Inflammatory macrophage (primary cell): ENCODE measurements at regions not wholly inside any gene's neighbourhood (a gene's known extent, or its start where the extent isn't known, plus 50 kb on each side); places are given as distances from the start of the nearest gene placed in this dataset.
"Not testable (repeated sequence)": the region's sequence is repeated elsewhere in the genome, so short reads cannot be mapped to it uniquely, and the experiment has no call there.

Experiments
- DNase-seq, 2 donors: peaks; one replicate each; pipeline ENCODE4 v3.0.0-alpha.2; 2020 to 2022

DNA sequence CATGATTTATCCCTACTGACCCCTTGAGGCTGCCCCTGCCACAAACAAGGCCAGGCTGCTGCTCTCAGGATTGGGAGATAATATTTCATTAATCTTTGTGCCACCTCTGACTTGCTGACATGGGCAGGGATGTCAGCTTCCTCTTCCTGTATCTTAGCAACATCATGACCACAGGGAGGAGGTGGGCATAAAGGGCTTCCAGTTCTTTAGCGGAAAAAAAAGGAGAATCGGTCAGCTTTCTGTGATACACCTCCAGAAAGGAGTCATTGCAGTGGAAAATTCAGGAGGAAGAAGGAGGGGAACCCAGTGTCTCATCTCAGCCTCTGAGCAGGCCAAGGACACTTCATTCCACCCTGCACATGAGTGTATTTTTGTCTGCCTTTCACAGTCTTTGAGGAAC is 206.8 kb upstream of the SDK2 start:
- peak; percentile 33 to 40 for DNase-seq

DNA sequence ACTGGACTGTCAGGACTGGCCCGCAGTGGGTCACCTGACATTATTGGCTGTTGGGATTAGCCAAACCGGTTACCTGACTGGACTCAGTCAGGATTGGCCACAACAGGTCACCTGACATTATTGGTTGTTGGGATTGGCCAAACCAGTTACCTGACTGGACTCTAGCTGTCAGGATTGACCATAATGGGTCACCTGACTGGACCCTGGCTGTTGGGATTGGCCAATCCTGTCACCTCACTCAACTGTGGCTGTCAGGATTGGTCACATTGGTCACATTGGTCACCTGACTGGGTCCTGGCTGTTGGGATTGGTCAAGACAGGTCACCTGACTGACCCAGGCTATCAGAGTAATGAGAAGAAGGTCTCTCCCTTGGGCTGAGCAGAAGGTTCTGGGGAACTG is 207.7 kb upstream of the SDK2 start:
- DNase-seq: no peak

DNA sequence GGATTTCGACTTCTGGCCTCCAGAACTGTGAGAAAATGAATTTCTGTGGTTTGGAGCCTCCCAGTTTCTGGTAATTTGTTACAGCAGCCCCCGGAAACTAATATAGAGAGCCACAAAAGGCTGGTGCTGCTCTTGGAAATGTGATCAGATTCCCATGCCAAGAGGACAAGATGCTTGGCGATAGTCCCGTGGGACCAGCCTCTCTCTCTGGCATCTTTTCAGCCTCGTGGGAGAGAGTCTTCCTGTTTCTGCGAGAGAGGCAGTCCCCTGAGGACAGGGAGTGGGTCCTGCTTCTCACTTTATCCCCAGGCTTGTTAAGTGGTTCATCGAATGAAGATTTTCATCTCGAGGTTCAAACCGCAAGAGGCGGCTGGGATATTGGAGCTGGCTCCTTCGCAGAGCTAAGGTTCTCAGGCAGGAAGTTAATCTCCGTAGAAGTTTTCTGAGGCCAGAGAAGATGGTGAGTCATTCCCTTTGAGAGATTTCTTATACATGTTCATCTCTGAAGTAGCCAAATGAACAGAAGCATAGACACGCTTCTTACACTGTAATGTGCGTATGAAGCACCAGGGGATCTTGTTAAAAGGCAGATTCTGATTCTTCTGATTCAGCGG is 211.6 kb upstream of the SDK2 start:
- DNase-seq: no peak

DNA sequence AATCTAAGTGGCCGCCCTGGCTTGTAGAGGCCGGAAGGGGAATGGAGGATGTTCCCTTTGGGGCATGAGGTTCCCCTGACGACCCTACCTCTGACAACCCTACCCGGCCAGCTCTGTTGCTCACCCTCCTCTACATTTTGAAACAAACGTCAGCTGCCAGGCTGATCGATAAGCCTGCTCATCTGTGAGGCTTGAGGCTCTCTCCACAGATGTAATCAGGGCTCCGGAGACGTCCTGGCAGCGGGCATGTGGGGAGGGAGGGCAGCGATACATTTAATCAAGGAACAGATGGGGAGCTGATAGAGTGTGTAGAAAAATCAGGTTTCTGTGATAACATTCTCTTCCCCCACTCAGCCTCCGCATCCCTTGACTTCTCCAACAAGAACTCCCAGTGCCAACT is 212.3 kb upstream of the SDK2 start:
- DNase-seq: no peak

DNA sequence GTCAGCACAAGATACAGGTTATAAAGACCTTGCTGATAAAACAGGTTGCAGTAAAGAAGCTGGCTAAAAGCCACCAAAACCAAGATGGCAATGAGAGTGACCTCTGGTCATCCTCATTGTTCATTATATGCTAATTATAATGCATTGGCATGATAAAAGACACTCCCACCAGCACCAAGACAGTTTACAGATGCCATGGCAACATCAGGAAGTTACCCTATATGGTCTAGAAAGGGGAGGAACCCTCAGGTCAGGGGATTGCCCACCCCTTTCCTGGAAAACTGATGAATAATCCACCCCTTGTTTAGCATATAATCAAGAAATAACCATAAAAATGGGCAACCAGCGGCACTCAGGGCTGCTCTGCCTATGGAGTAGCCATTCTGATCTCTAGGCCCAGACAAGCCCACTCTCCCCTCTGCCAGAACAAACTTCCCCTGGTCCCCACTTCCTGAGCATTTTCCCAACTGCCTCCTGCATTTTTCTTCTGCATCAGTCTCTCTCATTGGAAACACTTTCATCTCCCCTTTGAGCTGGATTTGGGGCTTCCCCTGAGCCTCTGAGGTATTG is 215.3 kb upstream of the SDK2 start:
- not testable (repeated sequence) for DNase-seq

DNA sequence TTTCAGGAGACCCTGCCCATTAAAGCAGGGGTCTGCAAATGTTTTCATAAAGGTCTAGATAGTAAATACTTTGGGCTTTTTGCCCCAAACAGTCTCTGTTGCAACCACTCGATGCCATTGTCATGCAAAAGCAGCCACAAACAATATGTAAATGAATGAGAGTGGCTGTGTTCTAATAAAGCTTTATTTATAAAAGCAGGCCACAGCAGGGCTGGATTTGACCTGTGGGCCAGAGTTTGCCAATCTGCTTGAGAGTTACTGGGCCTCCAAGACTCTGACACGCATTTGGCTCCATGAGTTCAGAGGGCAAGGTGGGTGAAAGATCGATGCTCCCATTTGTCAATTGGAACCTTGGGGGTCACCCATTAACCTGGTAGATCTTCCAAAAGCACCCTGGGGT is 217.3 kb upstream of the SDK2 start:
- DNase-seq: no peak

DNA sequence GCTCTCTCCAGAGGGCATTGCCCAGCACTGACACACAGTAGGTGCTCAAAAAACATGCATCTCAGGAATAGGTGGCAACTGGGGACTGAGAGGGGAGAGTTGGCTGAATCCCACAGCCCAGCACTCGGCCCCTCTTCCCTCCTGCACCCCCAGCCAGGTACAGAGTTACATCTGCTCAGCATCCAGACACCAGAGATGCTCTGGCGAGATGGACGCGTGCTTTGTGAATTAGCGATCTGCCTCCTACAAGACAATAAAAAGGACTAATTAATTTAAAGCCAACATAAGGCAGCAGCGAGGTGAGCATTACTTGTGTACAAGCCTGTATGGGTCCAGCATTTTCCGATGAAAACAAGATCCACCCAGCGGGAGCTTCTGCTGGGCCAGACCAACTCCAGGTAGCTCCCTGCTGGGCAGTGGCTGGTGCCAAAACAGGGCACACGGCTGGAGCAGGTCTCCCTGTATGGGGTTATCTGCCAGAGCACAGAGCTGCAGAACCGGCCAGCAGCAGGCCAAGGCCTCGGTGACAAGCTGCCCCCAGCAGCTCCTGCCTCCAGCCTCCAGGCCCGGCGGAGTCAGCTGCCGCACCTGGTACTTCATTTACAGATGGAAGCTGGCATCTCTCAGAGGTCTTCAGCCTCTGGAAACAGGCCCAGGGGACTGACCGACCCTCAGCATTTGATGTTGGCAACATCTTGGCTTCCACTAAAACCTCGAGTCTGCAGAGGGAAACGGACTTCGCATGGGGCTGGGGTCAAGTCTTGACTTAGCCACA is 219.7 kb upstream of the SDK2 start:
- DNase-seq: no peak

DNA sequence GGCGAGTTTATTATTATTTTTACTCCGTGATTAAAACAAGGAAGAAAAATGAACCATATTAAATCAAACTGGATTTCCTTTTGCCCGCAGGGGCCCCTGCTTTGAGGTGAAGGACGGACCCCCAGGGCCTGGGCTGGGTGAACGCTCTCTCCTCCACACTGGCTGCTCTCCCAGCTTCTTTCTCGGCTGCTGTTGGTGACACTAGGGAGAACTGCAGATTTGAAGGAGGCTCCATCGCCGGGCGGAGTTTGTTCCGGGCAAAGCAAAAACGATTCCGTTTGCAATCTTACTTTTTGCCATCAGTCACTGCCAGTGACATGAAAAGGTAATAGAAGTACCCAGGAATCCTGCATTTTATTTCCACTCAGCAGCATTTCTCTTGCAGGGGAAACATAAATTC is 221.6 kb upstream of the SDK2 start:
- DNase-seq: no peak

DNA sequence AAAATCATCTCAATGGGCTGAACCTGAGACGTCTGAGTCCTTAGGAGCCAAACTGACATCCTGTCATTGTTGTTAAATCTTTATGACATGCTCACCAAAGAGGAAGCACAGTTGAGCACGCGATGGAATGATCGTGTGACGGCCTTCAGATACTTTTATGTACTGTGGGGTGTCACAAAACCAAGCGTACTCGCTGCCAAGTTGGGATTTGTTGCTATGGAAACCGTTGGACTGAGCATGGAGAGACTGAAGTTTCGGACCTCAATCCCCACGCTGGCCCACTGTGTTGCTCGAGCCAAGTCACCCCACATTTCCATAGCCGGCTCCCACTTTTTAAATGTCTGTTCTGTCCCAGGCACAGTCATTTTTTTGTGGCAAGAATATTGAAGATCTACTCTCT is 222.8 kb upstream of the SDK2 start:
- DNase-seq: no peak

DNA sequence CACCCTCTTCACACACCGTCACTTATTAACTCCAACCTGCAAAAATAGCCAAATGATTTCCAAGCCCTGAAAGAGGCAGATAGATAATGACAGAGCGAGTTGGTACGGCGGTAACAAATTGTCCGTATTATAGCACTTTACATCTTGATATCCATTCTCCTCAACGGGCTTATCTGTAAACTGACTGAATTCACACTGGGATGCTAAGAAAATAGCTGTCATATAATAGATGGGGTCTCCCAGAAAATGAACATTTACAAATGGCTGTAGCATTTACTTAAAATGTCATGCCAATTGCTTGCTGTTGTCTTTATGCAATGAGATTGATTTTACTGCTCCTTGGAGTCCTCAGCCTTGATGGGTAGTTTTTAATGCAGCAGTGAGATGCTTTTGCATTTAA is 225.8 kb upstream of the SDK2 start:
- no peak for DNase-seq

DNA sequence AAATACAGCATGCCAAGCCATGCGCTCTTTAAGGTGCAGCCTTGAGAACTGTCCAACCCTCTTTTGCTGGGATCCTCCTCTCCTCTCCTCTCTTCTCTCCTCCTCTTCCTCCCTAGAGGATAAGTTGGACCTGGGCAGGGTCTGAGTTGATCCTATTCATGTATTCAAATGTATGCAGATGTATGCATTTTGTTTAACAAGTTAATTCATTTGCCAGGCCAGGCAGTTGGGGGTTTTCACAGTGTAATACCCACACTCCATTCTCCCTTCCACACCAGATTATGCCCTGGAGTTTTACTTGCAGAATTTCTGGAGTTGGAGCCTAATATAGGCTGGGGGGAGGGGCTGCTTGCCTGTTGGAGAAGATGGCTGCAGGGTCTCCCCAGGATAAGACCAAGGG is 226.2 kb upstream of the SDK2 start:
- DNase-seq: no peak

DNA sequence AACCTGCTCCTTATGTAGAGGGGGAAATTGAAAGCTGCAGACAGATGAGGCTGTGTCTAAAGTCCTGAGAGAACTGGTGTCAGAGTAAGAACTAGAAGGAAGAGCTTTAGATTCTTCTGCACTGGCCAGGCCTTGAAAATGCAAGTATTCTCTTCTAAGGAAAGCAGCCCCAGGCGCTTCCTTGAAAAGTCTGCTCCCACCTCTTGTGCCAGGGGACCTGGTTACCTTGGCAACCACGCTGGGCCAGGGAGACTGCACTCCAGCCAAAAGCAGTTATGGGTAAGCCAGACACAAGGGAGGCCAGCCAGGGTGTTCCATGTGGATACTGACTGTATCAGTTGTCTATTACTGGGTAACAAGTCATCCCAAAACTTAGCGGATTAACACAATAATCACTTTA is 228.6 kb upstream of the SDK2 start:
- DNase-seq: no peak

DNA sequence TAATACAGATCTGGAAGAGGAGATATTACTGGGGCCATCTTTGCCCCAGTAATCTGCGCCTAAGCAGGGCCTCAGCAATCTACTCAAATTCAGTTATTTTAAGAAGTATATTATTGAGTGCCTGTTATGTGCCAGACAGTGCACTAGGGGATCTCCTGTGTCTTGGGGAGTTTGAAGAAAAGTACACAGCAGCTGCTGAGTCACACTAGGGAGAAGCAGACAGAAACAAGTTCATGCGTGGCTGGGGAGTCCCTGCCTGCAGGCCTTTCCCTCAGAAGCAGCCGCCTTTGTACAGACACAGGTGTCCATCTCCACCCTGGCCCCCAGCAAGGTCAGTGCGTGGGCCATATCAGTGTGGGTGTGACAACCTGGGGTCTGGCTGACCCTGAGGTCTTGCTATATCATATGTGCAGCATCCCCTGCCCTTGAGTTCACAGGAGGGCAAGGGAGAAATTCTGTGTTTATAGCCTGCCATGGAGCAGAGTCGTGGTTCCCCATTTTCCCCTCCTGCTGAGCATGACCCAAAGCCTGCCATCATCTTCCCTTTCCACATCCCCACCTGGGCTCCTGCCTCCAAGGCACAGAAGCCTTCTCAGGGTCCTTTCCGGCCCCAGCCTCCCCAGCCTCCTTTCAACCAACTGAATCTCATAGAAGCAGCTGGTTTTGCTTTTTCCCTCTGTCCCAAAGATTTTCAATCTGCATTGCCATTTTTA is 229.9 kb upstream of the SDK2 start:
- DNase-seq: no peak

DNA sequence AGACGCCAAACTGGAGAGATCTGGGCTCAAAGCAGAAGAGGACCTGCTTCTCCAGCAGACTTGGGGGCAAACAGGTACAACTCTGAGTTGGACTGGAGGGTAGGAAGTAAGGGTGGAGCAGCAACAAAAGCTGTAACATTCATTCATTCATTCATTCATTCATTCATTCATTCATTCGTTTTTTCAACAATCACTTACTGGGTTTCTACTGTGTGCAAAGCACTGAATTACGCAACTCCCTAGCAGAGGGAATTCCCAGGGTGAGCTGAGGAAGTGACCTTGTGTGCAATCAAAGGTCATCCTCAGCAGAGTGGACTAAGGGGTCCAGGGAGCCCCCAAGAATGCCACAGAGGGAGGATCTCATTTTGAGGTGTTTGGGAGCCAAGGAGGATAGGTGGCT is 231.1 kb upstream of the SDK2 start:
- peak; percentile 2 to 20 for DNase-seq

DNA sequence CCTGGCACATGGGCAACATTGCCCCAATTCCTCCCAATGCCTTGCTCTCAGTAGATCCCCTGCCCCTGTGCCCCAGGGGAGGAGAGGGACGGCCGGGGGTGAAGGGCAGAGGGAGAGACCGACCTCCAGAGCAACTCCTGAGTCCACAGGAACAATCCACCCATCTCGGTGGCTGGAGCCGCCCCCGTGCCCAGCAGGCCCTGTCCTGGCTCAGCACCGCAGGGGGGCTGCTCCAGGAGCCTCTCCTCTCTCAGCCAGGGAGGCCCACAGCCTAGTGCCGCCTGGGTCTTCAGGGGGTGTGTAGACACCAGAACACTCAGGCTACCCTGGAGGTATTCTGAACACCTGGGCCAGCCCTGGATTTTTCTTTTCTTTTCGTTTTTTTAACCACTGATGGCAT is 233.7 kb upstream of the SDK2 start:
- no peak for DNase-seq

DNA sequence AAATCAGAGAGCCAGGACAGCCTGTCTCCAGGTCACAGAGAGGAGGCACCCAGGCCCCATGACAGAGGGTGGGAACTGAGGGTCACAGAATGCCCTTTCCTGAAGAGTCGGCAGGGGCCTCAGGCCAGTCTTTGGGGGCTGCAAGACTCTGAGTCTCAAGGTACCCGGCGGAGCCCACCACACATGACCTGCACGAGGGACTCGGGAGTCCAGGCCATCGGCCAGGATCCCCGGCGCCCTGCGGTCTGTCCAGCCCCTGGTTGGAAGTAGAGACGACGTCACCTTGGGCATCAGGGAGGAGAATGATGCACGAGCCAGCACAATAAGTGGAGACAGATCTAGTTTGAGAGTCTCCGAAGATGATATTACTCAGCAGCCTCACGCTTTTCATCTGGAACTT is 234.7 kb upstream of the SDK2 start:
- no peak for DNase-seq

DNA sequence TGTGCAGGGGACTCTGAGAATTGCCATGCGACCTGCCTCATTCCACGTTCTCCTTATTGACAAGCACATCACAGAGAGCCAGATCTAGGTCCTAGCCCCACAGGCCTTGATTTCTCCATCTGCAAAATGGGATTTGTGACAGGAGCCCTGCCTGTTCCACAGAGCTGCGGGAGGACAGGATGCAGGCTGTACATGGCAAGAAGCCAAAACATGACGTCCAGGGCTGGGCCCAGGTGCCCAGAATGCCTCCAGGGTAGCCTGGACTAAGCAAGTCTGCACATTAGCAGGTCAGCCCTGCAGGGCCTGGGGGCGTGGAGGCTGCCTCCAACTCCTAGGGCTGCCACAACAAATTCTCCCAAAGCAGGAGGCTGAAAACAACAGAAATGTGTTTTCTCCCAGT is 235.7 kb upstream of the SDK2 start:
- DNase-seq: no peak

DNA sequence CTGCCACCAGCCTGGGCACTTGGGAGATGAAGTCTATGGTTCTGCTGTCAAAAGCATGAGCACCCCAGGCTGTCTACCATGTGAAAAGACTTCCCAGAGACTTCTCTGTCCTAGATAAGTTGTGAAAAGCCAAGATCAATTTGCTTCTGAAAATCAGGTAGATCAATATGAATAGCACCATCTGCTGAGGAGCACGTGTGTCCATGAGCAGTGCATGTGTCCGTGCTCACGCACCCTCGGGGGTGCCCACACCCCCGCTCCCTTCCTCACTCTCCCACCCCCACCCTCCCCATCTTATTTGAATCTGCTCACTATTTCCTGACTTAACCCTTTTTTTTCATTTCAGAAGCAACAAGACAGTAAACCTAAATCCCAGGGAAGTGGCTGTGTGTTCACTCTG is 238.3 kb upstream of the SDK2 start:
- DNase-seq: no peak

DNA sequence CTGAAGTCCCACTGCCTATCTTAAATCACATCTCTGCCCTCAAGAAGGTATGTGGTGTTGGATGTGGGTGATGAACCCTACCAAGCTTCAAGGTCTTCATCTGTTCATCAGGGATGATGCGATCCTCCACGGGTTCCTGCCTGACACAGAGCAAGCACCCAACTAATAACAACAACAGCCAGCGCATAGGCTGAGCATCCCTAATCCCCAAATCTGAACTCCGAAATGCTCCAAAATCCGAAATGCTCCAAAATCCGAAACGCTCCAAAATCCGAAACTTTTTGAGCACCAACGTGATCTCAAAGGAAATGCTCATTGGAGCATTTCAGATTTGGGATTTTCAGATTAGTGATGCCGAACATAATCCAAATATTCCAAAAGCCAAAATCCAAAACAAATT is 238.9 kb upstream of the SDK2 start:
- DNase-seq: no peak

DNA sequence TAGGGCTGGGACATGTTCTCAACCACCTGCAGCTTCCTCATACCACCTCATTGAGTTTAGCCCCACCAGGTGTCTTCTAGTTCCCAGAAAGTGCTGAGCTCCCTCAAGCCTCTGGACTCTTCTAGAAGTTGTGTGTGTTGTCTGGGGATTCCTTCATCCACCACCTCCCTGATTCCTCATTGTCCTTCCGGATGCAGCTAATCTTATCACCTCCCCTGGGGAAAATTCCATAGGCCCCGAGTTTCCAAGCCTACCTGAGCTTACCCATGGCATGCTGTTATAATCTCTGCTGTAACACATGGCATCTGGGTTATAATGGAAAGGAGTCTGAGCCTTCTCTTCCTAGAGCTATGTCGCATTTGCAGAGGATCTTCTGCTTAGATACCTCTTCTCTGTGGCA is 243.5 kb upstream of the SDK2 start:
- DNase-seq: no peak

DNA sequence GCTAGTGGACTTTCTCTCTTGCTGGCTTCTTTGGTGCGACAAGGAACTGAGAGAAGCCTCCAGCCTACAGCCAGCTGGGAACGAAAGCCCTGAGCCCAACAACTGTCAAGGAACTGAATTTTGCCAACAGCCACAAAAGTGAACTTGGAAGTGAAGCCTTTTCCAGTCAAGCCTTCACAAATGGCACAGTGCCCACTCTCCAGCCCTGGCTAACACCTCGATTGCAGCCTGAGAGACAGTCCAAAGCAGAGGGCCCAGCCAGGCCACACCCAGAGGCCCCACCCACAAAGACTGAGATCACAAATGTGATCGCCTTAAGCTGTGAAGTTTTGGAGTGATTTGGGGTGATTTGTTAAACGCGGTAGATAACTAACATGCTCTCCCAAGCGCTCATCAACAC is 244.6 kb upstream of the SDK2 start:
- no peak for DNase-seq

DNA sequence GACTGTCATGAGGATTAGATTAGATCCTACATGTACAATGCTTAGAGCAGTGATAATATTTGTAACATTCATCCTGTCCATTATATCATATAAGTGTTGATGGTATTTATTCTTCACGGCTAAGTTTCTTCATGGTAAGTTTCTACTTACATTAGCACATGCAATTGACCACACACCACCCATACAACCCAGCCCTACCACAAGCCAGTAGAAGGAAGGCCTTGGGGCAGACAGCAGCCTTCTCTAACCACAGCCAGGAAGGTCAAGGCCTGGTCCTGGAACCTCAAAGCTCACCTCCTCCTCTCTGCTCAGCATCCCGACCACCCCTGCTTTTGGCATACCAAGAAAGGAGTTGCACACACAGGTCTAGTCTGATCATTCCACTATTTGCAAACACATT is 245.2 kb upstream of the SDK2 start:
- DNase-seq: no peak

DNA sequence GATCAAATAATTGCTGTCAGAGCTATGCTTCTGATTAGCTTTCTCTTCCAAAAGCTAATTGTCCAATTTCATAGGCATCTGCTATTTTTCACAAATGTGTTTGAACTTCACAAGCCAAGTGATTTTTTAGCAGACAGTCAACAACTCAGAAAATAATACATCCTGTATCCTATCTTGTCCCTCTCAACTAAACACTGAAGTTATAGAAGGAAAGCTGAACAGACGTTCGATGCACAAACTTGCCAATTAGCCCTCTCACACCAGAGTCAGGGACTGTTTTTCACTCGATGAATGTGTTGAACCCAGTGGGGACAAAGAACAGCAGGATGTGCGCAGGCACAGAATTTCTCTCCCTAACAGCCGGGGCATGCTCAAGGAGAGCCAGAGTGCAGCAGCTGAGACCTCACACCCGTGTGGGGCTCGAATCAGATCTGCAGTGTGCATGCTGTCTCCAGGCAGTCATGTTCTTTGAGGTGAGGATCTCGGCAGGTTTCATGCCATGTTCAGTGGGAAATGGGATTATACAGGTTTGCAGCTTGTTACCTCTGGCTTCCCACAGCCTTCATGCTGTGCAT is 246.7 kb upstream of the SDK2 start:
- DNase-seq: no peak

DNA sequence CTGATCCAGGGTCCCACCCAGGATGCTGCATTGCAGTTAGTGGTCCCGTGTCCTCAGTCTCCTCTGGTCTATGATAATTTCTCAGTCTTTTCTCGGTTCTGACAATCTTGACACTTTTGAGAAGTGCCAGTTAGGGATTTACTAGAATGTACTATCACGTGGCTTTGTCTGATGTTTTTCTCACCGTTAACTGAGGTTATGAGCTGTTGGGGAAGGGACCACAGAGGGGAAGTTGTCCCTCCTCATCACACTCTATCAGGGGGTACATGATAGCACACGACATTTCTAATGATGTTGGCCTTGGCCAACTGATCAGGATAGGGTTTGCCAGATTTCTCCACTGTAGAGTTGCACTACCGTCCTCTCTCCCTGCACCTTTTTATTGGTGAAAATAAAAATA is 250.9 kb upstream of the SDK2 start:
- DNase-seq: no peak
